Astrocyte (in vitro differentiated cells and primary cell): ENCODE measurements at regions not wholly inside any gene's neighbourhood (a gene's known extent, or its start where the extent isn't known, plus 50 kb on each side); places are given as distances from the start of the nearest gene placed in this dataset.

Experiments
- CTCF ChIP-seq: IDR thresholded peaks from 2 replicates; pipeline ENCODE4 v1.5.1; 2011; ENCODE audit warnings: low read depth, mild to moderate bottlenecking, inconsistent platforms, low read length, moderate library complexity; ENCODE audit not compliant: insufficient read depth
- EZH2 ChIP-seq: IDR thresholded peaks from 2 replicates; pipeline ENCODE4 v1.6.1; 2012; ENCODE audit warnings: mild to moderate bottlenecking, low read length, inconsistent platforms; ENCODE audit not compliant: insufficient read depth

- TF ChIP-seq CTCF: no peak
- TF ChIP-seq EZH2: no peak
Observed at GRCh38 chr2:78175645-78176044, 653.5 kb upstream of the LRRTM4 start.
